Spleen (tissue), 11 donors: ENCODE measurements at regions not wholly inside any gene's neighbourhood (a gene's known extent, or its start where the extent isn't known, plus 50 kb on each side); places are given as distances from the start of the nearest gene placed in this dataset.

Experiments
- DNase-seq: peaks from one replicate; pipeline ENCODE4 v3.0.0-alpha.2; 2020
- H3K27ac ChIP-seq, 8 donors: fragments of 200-600 bp; sonication (generic) in 7 of 8; 1 replicate in 4 of 8; 2 replicates in 4 of 8; pipeline versions ENCODE4 v1.5.0 to v1.8.0; 2016 to 2021; ENCODE audit warnings: inconsistent platforms in 4 of 8, mild to moderate bottlenecking in 4 of 8, moderate library complexity in 1 of 8
- H3K27me3 ChIP-seq, 7 donors: fragments of 200-600 bp; sonication (generic) in 6 of 7; replicated peaks in 1 of 7; 1 replicate in 4 of 7; 2 replicates in 3 of 7; pipeline versions ENCODE4 v1.5.0 to v1.8.0; 2016 to 2021; ENCODE audit warnings: inconsistent platforms in 3 of 7, mild to moderate bottlenecking in 1 of 7
- H3K36me3 ChIP-seq, 6 donors: fragments of 200-600 bp; sonication (generic) in 5 of 6; 1 replicate in 4 of 6; 2 replicates in 2 of 6; pipeline versions ENCODE4 v1.5.0 to v1.8.0; 2016 to 2021; ENCODE audit warnings: inconsistent platforms in 2 of 6
- H3K4me1 ChIP-seq, 6 donors: fragments of 200-600 bp; sonication (generic) in 5 of 6; 1 replicate in 3 of 6; 2 replicates in 3 of 6; pipeline versions ENCODE4 v1.5.0 to v1.8.0; 2016 to 2021; ENCODE audit warnings: inconsistent platforms in 3 of 6
- H3K4me3 ChIP-seq, 8 donors: fragments of 200-600 bp; sonication (generic) in 7 of 8; 1 replicate in 4 of 8; 2 replicates in 4 of 8; pipeline versions ENCODE4 v1.5.0 to v1.8.0; 2016 to 2021; ENCODE audit warnings: inconsistent platforms in 4 of 8, mild to moderate bottlenecking in 4 of 8, moderate library complexity in 2 of 8
- H3K9me3 ChIP-seq, 8 donors: fragments of 200-600 bp; sonication (generic) in 7 of 8; 1 replicate in 4 of 8; 2 replicates in 4 of 8; pipeline versions ENCODE4 v1.5.0 to v1.8.0; 2016 to 2021; ENCODE audit warnings: inconsistent platforms in 4 of 8
- CTCF ChIP-seq, 11 experiments: fragments of 200-600 bp in 7 of 11; fragments of 450-650 bp in 4 of 11; sonication (generic) in 4 of 11; IDR thresholded peaks in 8 of 11; conservative IDR thresholded peaks in 3 of 11; 1 replicate in 7 of 11; 2 replicates in 4 of 11; pipeline versions ENCODE4 v1.4.0 to v1.8.0; 2016 to 2021; ENCODE audit warnings: antibody characterized with exemption in 11 of 11, inconsistent platforms in 4 of 11, mild to moderate bottlenecking in 1 of 11
- POLR2A ChIP-seq, 3 donors: fragments of 450-650 bp; IDR thresholded peaks; one replicate each; pipeline ENCODE4 v1.5.1; 2017; ENCODE audit warnings: antibody characterized with exemption in 3 of 3, mild to moderate bottlenecking in 1 of 3
- POLR2AphosphoS5 ChIP-seq, 3 donors: sonication (generic); formaldehyde crosslinking; IDR thresholded peaks; one replicate each; pipeline ENCODE4 v1.5.1; 2017; ENCODE audit warnings: antibody characterized with exemption in 3 of 3
- WGBS, 5 donors: extraction: QIAGEN DNeasy Blood & Tissue Kit in 3 of 5; methylation state at CpG; one replicate each; pipeline versions ENCODE4 v1.1.5 to v1.1.7; 2013 to 2018; 5-methylcytosine and 5-hydroxymethylcytosine counted together
- intact Hi-C: fragments of 100-400 bp; cut with DNase I; formaldehyde crosslinking; loops from one replicate; pipeline ENCODE4 v1.15.0; 2023; ENCODE audit warnings: low total_unique reads
- donor health status: healthy with polysubstance abuse.
- donor health status: DM: no; HTN: no; CAD: no; lungs with moderate emphysema.
- donor health status: DM: no; HTN: no; CAD: no.
- donor health status: Bipolar disorder and iron deficiency.
- donor health status: healthy.
- donor health status: DM: no; HTN: no; CAD: no.
- donor health status: DM: yes; HTN: yes; CAD: no.

GRCh38 chr6:169082817-169083507 is 170.7 kb downstream of the THBS2 start:
- intact Hi-C loops: no loop called here
- Histone ChIP-seq H3K9me3 (peaks cover 0 to 5% (median 0%) of the 10 kb centered on the region in 8 donors), H3K27me3 (no peaks in the 10 kb centered on the region), H3K4me1 (no peaks in the 10 kb centered on the region), H3K27ac (no peak overlapping the region), H3K4me3 (no peak overlapping the region), H3K36me3 (no peaks in the 10 kb centered on the region)
- DNase-seq: no peak
- WGBS, 5 donors: 82 to 91% (median 87%) methylated on average over 4 to 7 of the region's 7 CpGs
- TF ChIP-seq POLR2AphosphoS5 (IDR thresholded peaks at IDR 0.05) (no peak), POLR2A (IDR thresholded peaks at IDR 0.05) (no peak), CTCF (IDR thresholded peaks at IDR 0.05 in 8 of 11, conservative IDR thresholded peaks at IDR 0.05 in 3 of 11) (no peak)

DNA sequence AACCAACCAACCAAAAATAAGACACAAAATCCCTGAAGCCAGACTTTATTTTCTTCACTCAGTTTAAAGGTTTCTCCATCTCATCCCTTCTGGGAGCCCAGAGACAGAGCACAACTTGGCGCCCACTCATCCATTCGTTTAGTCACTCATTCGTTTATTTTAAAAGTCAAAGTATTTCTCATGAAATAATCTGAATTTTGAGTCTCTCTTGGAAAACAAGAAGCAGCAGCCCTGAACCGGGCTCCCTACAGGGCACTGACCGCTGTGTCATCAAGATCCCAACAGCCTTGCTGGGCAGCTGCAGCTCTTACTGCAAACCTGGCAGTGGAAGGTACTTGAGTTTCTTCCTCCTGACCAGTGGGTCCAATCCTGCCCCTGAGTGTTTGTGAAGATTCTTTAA is 171.6 kb downstream of the THBS2 start:
- no peaks in the 10 kb centered on the region for H3K27me3 ChIP-seq
- H3K4me1 ChIP-seq: no peaks in the 10 kb centered on the region
- no peak overlapping the region for H3K27ac ChIP-seq
- TF ChIP-seq POLR2A (IDR thresholded peaks at IDR 0.05): no peak
- no peak for TF ChIP-seq POLR2AphosphoS5 (IDR thresholded peaks at IDR 0.05)
- no peak for TF ChIP-seq CTCF (IDR thresholded peaks at IDR 0.05 in 8 of 11, conservative IDR thresholded peaks at IDR 0.05 in 3 of 11)
- intact Hi-C loops: no loop called here
- no peak for DNase-seq
- peaks cover 0 to 5% (median 0%) of the 10 kb centered on the region in 8 donors for H3K9me3 ChIP-seq
- WGBS, 5 donors: 82 to 91% (median 89%) methylated on average over 5 of the region's 5 CpGs
- no peaks in the 10 kb centered on the region for H3K36me3 ChIP-seq
- H3K4me3 ChIP-seq: no peak overlapping the region

- Histone ChIP-seq H3K27ac (no peak overlapping the region), H3K4me3 (no peak overlapping the region), H3K27me3 (no peaks in the 10 kb centered on the region), H3K36me3 (no peaks in the 10 kb centered on the region), H3K9me3 (peaks cover 0 to 5% (median 0%) of the 10 kb centered on the region in 8 donors), H3K4me1 (no peaks in the 10 kb centered on the region)
- intact Hi-C loops: no loop called here
- no peak for DNase-seq
- WGBS, 5 donors: 71 to 83% (median 82%) methylated on average over 3 of the region's 3 CpGs
- TF ChIP-seq POLR2AphosphoS5 (IDR thresholded peaks at IDR 0.05): no peak
- TF ChIP-seq POLR2A (IDR thresholded peaks at IDR 0.05): no peak
- no peak for TF ChIP-seq CTCF (IDR thresholded peaks at IDR 0.05 in 8 of 11, conservative IDR thresholded peaks at IDR 0.05 in 3 of 11)
Measured at GRCh38 chr6:169081248-169081647, 172.4 kb downstream of the THBS2 start.

DNA sequence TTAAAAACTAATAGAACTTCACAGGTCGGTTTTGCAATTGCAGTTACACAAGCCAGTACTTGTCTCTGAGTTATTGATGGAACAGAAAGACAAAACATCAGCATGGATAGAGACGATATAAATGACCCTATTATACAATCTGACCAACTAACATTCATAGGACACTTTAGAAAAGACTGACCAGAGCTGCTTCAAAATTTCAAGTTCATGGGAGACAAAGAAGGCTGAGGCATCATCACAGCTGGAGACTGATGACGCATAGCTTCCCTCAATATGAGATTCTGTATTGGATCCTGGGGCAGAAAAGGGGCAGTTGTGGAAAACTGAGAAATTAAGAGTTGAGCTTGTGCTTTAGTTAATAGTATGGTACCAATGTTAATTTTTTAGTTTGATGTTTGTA is 174.0 kb downstream of the THBS2 start:
- Histone ChIP-seq H3K36me3 (no peaks in the 10 kb centered on the region), H3K4me1 (no peaks in the 10 kb centered on the region), H3K4me3 (no peak overlapping the region), H3K27ac (no peak overlapping the region), H3K27me3 (no peaks in the 10 kb centered on the region), H3K9me3 (peaks cover 0 to under 1% (median 0%) of the 10 kb centered on the region in 8 donors)
- TF ChIP-seq CTCF (IDR thresholded peaks at IDR 0.05 in 8 of 11, conservative IDR thresholded peaks at IDR 0.05 in 3 of 11) (no peak), POLR2A (IDR thresholded peaks at IDR 0.05) (no peak), POLR2AphosphoS5 (IDR thresholded peaks at IDR 0.05) (no peak)
- DNase-seq: no peak
- intact Hi-C loops: no loop called here
- WGBS, 5 donors: 77 to 85% (median 81%) methylated on average over 3 of the region's 3 CpGs
